ENCODE measurements at regions not wholly inside any gene's neighbourhood (a gene's known extent, or its start where the extent isn't known, plus 50 kb on each side); places are given as distances from the start of the nearest gene placed in this dataset.
"Not testable (repeated sequence)": the region's sequence is repeated elsewhere in the genome, so short reads cannot be mapped to it uniquely, and the experiment has no call there.

DNA sequence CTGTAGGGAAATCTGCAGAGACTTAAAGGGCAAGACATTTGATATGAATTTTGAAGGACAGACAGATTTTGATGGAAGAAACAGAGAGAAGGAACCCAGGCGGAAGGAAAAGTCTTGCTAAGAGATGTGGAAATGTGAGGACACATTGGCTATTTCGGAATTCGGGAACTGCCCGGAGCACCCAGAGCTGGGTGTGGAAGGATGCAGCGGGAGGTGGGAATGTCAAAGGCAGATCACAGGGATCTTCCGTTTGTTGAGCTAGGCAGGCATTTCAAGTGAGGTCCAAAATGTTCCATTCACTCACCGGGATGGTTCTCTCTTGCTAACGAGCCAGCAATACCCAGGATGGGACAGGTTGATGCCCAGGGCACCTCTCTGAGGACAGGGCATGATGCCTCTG lies 87.2 kb upstream of the CTBP2 start:
- no peak for DNase-seq (ENCODE audit: low read depth)

- DNase-seq (ENCODE audit: low read depth): no peak
Observed at GRCh38 chr10:125243532-125244253, 83.3 kb upstream of the CTBP2 start.

- no peak for DNase-seq (ENCODE audit: low read depth)
Observed at GRCh38 chr10:125238682-125239081, 78.3 kb upstream of the CTBP2 start.

DNA sequence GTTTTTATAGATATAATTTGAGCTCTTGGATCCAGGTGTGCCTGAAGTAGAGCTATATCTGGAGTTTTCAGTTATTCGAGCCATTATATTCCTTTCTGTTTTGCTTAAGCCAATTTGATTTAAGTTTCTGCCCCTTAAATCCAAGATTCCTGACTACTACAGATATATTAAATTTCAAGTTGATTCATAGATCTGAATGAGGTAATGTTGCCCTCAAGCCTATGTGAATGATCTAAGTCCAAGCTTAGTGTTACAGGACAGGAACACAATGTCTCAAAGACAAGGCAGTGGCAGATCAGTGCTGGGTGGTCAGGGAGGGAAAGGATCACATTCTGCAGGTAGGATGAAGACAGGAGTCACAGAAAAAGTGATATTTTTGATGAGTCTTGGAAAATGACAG lies 75.7 kb upstream of the CTBP2 start:
- no peak for DNase-seq (ENCODE audit: low read depth)

DNA sequence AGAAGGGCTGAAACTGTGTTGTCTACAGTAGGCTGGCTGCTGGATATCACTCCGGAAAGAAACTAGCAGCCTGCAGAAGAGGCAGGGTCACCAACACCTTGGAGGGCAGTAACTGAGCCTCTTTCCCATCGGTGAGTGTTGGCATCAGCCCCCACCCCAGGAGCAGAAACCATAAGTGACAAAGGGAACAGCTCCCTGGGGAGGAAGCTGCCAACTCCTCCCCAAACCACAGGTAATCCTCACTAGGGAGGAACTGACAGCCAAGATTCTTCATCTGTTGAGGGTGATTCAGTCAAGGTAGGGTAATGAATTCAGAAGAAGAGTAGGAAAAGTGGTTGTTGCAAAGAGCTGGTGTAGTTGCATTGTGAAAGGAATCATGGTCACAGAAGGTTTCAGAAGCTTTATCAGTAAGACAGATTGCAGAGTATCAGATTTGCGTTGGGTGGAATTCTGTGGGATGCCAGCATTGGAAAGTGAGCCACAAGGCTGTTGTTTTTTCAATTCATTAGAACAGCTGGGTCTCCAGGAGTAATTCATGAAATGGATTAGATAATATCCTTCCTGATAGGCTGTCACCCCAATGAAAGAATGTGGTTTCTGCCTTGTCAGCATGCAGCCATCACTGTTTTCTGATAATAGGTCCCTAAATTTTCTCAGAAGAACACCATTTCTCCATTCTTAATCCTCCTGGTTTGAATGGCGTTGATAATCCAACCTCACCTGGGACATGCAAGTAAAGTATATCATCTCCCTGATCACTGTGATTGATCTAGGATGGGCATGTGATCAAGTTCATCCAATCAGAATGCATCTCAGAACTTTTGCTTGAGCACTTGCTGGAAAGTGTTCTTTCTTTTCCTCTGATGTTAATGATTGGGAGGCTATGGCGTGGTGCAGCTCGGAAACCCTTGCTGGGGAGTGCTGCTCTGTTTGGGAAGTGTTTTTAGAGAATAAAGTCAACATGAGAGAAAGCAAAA lies 75.0 kb upstream of the CTBP2 start:
- DNase-seq (ENCODE audit: low read depth): no peak

DNA sequence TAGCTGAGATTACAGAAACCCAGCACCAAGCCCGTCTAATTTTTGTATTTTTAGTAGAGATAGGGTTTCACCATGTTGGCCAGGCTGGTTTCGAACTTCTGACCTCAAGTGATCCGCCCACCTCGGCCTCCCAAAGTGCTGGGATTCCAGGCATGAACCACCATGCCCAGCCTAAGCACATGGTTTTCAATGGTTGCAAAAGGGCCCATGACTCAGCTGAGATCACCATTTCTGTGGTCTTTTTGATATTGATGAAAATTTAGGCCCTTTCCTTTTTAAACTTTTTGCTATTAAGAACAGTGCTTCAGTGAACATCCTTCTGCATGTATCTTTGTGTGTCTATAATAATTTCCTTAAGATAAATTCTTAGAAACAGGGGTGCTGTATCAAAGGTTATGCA lies 74.2 kb upstream of the CTBP2 start:
- peak; percentile 48 for DNase-seq (ENCODE audit: low read depth)

DNA sequence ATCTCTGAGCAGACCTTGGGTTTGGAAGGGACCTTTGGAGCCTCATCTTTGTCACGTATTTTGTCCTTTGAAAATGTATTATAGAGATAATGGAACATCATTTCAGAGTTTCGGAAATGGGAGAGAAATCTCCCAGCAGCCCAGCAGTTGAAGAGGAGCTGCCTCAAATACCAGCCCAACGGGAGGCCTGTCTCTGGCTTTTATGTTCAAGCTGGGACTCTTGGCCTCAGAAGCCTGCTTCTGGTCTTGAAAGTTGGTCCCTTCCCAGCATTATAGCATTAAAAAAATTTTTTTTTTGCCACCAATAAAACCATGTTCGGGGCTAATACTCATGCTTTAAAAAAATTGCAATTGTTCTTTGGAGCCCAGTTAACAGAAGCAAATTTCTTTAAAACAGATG lies 73.4 kb upstream of the CTBP2 start:
- no peak for DNase-seq (ENCODE audit: low read depth)

- DNase-seq (ENCODE audit: low read depth): peak; percentile 41
Observed at GRCh38 chr10:125232841-125233240, 72.5 kb upstream of the CTBP2 start.

DNA sequence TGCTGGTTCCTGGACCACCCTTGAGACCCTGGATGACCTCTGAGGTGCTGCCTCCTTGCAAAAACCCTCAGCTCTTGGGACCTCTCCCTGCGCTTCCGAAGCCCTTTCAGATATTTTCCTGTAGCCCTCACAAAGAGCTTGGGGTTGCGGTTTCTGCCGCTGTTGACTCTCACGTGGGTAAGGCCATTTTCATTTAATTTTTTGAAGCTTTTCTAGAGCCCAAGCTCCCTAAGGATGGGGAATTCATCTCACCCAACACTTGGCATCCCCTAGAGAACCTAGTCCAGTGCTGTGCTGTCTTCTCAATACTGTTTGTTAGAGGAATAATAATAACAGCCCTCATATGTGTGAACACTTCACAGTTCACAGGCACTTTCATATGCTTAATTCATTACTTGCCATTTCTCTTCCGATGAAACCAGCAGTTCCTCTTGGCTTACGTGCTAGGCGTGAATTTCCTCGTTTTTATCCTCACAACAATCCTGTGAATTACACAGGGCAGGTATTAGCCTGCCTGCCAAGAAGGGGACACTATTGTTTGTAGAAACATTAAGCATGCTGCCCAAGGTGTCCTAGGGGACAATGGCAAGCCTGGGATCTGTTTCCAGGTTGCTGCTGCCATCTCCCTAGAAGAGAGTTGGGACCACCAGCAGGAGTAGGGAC lies 71.6 kb upstream of the CTBP2 start:
- no peak for DNase-seq (ENCODE audit: low read depth)

GRCh38 chr10:125231116-125231812 lies 70.9 kb upstream of the CTBP2 start:
- DNase-seq (ENCODE audit: low read depth): peak; percentile 97

GRCh38 chr10:125230251-125230650 lies 69.9 kb upstream of the CTBP2 start:
- no peak for DNase-seq (ENCODE audit: low read depth)

GRCh38 chr10:125228245-125228940 lies 68.0 kb upstream of the CTBP2 start:
- DNase-seq (ENCODE audit: low read depth): not testable (repeated sequence)

DNA sequence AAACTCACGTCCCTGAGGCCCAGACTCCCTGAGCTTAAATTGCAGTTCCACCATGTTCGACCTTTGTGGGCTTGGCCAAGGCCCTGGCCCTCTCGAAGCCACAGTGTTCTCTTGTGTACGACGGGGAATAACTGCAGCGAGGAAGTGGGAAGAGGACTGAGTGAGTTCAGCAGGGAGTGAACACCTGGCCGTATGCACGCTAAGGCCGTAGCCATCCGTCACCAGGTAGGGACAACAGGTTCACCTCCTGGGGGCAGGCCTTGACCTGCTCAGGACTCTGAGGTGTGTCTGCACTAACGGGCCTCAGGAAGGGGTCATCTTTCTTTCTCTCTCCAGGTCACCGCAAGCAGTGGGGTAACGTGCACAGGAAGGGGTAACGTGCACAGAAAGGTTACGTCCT lies 67.2 kb upstream of the CTBP2 start:
- DNase-seq (ENCODE audit: low read depth): no peak

- no peak for DNase-seq (ENCODE audit: low read depth)
Observed at GRCh38 chr10:125226823-125227222, 66.5 kb upstream of the CTBP2 start.

- DNase-seq (ENCODE audit: low read depth): no peak
Observed at GRCh38 chr10:125226005-125226404, 65.6 kb upstream of the CTBP2 start.

DNA sequence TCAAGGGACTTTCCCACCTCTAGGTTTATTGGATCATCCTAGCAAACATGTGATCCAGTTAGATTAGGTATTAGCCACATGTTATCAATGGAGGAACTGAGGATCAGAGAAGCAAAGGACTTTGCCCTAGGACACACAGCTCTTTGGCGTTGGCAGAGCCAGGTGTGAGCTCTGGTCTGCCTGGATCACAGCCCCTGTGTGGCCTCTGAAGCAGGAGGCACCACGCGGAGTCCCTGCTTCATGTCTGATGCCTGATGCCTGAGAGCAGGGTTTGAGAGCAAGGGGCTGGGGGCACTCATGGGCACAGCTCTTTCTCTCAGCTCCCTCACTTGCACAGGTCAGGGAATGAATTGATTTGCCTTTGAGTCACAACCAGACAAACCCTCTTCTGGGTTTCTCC lies 64.7 kb upstream of the CTBP2 start:
- DNase-seq (ENCODE audit: low read depth): no peak

GRCh38 chr10:125222515-125223308 lies 62.3 kb upstream of the CTBP2 start:
- DNase-seq (ENCODE audit: low read depth): no peak

DNA sequence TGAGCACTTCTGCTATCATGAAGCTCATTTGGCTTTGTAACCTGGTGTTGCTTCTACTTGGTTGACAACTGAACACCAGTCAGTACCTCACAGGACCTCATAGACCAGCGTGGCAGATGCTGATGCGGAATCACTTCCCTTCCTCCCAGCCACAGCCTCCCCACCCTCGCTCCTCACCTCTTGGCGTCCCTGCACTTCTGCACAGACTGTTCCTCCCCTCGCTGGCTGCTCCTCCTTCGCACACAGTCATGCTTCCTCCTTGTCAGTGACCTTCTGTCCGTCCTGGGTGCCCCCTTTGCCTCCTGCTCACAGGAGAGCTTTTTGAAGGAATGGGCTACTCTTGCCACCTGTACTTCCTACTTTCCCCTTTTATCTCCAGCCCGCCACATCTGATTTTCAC lies 61.4 kb upstream of the CTBP2 start:
- DNase-seq (ENCODE audit: low read depth): no peak

- DNase-seq (ENCODE audit: low read depth): no peak
Observed at GRCh38 chr10:125219776-125220175, 59.4 kb upstream of the CTBP2 start.

GRCh38 chr10:125218967-125219366 lies 58.6 kb upstream of the CTBP2 start:
- DNase-seq (ENCODE audit: low read depth): no peak

Measured in renal cortical epithelial cell (primary cell).